GDM1 (cell line): ENCODE measurements at regions not wholly inside any gene's neighbourhood (a gene's known extent, or its start where the extent isn't known, plus 50 kb on each side); places are given as distances from the start of the nearest gene placed in this dataset.

Experiments
- DNase-seq: peaks from one replicate; lab custom pipeline; 2025; lab: John Stamatoyannopoulos, UW

DNA sequence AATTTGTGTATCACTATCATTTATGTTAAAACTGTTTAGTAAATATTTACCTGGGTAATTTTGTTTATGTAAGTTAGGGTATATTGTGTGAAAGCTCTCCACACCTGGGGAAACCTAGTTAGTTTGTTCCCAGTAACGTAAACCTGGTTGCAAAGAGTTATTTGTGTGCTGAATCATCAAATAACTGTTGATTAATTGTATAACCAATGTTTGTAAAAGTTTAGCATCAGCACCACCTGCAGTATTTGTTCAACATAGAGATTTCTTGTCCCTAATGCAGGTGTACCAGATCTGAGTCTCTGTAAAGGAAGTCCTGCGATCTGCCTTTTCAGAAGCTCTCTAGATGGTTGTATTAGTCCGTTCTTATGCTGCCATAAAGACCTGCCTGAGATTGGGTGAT lies 440.4 kb downstream of the COL12A1 start:
- no peak for DNase-seq

- DNase-seq: no peak
These were observed 441.4 kb downstream of the COL12A1 start for GRCh38 chr6:74764486-74764885.

DNA sequence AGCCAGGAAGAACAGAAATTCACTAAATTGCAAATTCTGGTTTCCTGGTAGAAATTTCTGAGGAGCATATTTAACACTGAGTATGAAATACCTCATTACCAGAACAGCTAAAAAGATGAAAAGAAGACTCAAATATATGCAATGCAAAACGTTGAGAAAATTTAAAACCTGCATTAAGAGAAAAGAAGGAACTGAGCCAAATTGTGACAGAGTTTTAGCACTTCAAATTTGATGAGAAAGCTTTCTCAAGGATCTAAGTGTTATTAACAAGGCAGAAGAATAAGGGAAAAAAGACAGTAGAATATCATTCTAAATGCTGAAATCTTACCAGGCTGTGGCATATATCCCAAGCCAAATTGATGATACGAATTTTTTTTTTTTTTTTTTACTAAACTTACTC lies 443.0 kb downstream of the COL12A1 start:
- no peak for DNase-seq

GRCh38 chr6:74757813-74758212 lies 448.0 kb downstream of the COL12A1 start:
- DNase-seq: no peak

- DNase-seq: no peak
These were observed 448.9 kb downstream of the COL12A1 start for GRCh38 chr6:74756923-74757322.

GRCh38 chr6:74755778-74756177 lies 450.1 kb downstream of the COL12A1 start:
- DNase-seq: no peak

GRCh38 chr6:74755196-74755595 lies 450.7 kb downstream of the COL12A1 start:
- DNase-seq: no peak

DNA sequence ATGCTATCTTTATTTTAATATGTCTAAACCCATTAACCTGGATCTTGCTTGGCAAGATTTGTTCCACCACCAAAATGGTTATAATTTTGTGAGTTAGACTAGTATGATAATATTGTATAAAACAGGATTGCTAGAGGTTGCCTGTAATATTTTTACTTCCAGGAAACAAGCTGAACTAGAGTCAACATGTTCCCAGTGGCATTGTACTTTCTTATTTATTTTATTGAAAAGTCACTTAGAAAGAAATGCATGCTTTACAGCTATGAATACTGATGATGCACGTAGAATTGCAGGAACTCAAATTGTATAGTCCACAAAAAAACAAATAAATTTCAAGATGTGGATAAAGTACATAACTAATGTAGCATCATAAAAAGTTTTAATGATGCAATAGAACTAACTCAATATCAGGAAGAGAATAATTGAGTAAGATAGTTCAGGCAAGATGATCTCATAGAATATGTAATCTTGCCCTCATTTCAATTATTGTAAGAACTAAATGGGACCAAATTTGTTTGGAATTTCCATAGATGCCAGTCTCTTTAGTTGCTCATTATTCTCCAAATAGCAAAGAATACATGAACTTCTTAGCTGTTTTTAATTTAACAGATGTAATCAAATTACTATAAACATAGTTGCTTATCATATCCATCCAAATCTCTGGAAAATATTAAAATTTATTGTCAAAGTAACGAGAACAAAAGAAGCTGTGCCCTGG lies 451.8 kb downstream of the COL12A1 start:
- DNase-seq: no peak

- no peak for DNase-seq
These were observed 453.6 kb downstream of the COL12A1 start for GRCh38 chr6:74752303-74752702.

DNA sequence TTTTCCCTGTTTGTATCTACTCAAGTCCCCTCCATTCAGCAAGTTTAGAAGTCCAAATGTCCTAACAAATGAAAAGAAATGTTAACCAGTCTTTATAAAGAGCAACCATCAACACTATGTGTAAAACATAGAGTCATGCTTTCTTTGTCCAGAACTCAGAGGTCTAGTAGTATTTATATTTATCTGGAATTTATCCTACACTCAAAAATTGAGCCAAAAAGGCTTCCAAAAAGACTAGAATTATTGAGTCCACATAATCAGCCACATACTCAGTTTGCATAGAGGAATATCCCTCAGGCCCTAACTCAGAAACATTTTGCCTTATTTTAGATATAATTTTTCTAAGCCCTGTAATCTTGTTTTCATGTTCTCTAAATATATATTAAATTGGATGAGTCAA lies 455.0 kb downstream of the COL12A1 start:
- DNase-seq: no peak

GRCh38 chr6:74749211-74750147 lies 456.4 kb downstream of the COL12A1 start:
- DNase-seq: no peak

DNA sequence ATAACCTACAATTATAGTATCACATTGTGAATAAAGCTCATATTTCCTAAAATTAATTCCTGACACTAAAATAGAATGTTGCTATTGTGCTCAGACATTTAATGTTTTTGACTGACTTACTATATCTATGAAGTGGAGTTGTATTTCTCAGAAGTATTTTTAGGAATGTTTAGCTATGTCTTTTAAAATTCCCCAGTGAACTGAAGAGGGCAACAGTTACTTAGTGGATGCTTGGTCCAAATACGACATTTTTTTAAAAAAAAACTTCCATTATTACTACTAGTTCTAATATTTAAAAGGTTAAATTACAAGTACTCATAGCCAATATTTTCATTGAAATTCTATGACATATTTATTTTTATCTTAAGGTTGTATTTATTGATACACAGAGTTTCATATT lies 460.2 kb downstream of the COL12A1 start:
- DNase-seq: no peak

GRCh38 chr6:74742793-74743508 lies 462.9 kb downstream of the COL12A1 start:
- no peak for DNase-seq

DNA sequence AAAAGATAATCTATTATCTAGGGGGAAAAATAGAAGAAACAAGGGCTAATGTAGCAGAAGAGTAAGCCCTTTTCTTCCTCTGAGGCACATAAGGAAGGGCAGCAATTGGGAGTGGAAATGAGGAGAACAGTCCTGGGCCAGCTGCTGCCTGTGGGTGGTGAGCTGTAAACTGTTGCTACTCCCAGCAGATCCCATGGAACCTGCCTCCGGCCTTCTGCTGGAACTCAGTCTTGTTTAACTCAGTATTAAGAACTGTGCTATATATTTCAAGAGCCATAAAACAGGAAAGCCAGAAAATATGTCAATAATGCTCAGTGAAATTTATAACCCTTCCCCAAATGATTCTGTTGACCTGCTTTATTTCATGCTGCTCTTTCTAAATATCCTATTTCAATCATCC lies 464.2 kb downstream of the COL12A1 start:
- no peak for DNase-seq

- DNase-seq: no peak
These were observed 470.5 kb downstream of the COL12A1 start for GRCh38 chr6:74735304-74735703.

DNA sequence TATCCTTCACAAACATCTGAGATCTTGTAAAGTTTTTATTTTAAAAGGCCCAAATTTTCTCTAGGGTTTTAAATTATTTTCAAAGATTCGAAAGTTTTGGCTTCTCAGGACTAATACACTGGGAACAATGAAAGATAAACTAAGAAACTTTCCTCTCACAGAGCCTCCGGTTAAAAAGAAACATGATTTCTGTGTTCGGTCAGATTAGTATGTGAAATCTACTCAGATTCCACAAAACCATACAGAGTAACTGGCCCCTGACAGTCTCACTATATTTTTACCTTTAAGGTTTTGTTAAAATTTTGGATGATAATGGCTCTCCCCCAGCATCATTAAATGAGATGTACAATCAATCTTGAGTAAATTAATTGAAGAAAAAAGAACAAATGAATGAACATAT lies 471.0 kb downstream of the COL12A1 start:
- DNase-seq: no peak

DNA sequence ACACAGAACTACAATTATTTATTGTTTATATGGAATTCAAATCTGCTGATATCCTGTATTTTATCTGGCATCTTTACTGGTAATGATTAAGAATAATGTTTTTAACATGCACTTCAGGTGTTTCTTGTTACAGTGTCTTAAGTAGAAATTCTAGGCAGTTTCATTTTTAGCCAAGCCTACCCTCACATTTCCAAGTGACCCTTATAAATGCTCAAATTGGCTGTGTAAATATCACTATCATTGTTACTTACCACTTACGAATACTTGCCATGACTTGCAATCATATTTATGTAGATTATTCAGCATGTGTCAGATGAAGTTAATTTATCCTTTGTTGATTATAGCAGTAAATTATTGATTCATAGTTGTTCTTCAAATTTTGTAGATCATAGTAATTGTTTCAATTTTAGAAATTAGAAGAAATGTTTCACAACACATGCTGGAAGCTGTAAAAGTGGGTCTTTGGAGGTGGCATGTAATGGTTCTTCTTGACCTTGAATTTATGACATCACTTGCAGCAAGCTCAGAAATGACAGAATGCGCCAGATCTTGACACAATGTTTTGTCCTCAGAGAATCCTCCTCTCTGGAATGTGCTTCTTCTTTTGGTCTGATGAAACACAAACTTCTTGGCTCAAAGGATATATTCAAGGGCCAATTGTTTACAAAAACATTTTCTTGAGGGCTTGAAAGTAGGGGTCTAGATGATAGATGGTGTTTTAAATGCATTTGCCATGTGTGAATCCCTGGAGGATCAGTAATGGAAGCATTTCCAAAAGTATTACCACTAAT lies 471.8 kb downstream of the COL12A1 start:
- DNase-seq: no peak

GRCh38 chr6:74731931-74732330 lies 473.9 kb downstream of the COL12A1 start:
- DNase-seq: no peak

- DNase-seq: no peak
These were observed 474.6 kb downstream of the COL12A1 start for GRCh38 chr6:74731204-74731603.

DNA sequence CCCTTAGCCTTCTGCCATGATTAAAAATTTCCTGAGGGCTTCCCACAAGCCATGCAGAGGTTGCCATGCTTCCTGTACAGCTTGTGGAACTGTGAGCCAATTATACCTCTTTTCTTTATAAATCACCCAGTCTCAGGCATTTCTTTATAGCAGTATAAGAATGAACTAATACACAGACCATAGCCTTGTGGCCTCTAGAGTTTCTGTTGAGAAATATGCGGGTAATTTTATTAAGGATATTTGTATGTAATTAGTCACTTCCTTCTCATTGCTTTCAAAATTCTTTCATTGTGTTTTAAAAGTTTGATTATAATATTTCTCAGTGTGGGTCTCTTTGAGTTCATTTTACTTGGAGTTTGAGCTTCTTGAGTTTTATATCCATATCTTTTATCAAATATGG lies 484.9 kb downstream of the COL12A1 start:
- DNase-seq: no peak

DNA sequence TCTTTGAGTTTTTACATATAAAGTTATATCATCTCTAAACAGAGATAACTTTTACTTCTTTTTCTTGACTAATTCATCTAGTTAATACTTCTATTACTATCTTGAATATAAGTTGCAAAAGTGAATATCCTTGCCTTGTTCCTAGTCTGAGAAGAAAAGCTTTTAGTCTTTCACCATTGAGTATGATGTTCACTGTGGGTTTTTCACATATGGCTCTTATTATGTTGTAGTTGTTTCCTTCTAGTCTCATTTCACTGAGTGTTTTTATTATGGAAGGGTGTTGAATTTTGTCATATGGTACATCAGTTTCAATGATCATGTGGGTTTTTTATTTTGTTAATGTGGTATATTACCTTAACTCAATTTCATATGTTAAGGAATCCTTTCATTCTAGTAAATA lies 488.3 kb downstream of the COL12A1 start:
- DNase-seq: no peak
